Heart left ventricle (tissue), 13 donors: ENCODE measurements at regions not wholly inside any gene's neighbourhood (a gene's known extent, or its start where the extent isn't known, plus 50 kb on each side); places are given as distances from the start of the nearest gene placed in this dataset.

Experiments
- POLR2A ChIP-seq, 2 donors: fragments of 450-650 bp; IDR thresholded peaks; one replicate each; pipeline ENCODE4 v1.6.1; 2017; ENCODE audit warnings: antibody characterized with exemption in 2 of 2, mild to moderate bottlenecking in 2 of 2, moderate library complexity in 2 of 2
- TF ChIP-seq, protein P1 (sequence below), 12 donors: fragments of 200-600 bp; sonication (generic) in 4 of 12; IDR thresholded peaks; one replicate each; pipeline versions ENCODE4 v1.5.0 to v1.8.0; 2018 to 2022; ENCODE audit warnings: antibody characterized with exemption in 12 of 12, mild to moderate bottlenecking in 5 of 12
- donor health status: ischemic (EF 13 %, LVEDD 7.1; RV severe dilation, severe dysfunction).
- donor health status: DM: no; HTN: yes; CAD: no.
- donor health status: DM: no; HTN: no; CAD: no.
- donor health status: ischemic (EF 25% LVEDD 6.9; RV normal size, moderate dysfunction).
- donor health status: ischemic (EF 25% LVEDD 5.7; RV mildly dilated, moderate dysfunction).
- donor health status: ischemic (EF 35%, LVEDD 5.7; RV mildly dilated, moderate dysfunction).
- donor health status: nonischemic (EF 11% LVEDD 7.7; RV severe dilation, severe dysfunction).
- donor health status: DM: yes; HTN: yes; CAD: no.
- donor health status: PGD.
- donor health status: ischemic (EF 29% LVEDD 5.4; RV normal size, mild dysfunction).
- donor health status: nonischemic (EF 23%, LVEDD 6.1; RV moderate dilation, normal function).

DNA sequence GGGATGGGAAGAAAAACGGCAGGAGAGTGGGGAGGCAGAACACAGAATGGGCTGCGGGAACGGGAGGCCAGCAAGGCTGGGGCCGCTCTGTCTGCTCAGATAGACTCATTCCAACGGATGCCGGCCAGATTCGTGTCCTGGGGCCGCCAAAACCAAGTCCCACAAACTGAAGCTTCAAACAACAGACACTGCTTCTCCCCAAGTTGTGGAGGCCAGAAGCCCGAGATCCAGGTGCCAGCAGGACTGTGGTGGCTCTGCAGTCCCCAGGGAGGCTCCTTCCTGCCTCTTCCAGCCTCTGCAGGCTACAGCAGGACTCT is 100.6 kb downstream of the ADRA2C start:
- TF ChIP-seq, protein P1, sequence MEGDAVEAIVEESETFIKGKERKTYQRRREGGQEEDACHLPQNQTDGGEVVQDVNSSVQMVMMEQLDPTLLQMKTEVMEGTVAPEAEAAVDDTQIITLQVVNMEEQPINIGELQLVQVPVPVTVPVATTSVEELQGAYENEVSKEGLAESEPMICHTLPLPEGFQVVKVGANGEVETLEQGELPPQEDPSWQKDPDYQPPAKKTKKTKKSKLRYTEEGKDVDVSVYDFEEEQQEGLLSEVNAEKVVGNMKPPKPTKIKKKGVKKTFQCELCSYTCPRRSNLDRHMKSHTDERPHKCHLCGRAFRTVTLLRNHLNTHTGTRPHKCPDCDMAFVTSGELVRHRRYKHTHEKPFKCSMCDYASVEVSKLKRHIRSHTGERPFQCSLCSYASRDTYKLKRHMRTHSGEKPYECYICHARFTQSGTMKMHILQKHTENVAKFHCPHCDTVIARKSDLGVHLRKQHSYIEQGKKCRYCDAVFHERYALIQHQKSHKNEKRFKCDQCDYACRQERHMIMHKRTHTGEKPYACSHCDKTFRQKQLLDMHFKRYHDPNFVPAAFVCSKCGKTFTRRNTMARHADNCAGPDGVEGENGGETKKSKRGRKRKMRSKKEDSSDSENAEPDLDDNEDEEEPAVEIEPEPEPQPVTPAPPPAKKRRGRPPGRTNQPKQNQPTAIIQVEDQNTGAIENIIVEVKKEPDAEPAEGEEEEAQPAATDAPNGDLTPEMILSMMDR (IDR thresholded peaks at IDR 0.05): no peak
- no peak for TF ChIP-seq POLR2A (IDR thresholded peaks at IDR 0.05)
